SU-DHL-6 (cell line): ENCODE measurements at regions not wholly inside any gene's neighbourhood (a gene's known extent, or its start where the extent isn't known, plus 50 kb on each side); places are given as distances from the start of the nearest gene placed in this dataset.

ENCODE experiments used
- H2AFZ ChIP-seq: fragments of 200-600 bp; sonication (generic); 2 replicates; pipeline ENCODE4 v1.6.1; 2014; ENCODE audit warnings: low read depth, mild to moderate bottlenecking, moderate library complexity, mixed read lengths, antibody characterized with exemption, low read length; ENCODE audit not compliant: severe bottlenecking
- H3F3A ChIP-seq: fragments of 200-600 bp; shearing (Covaris generic); 2 replicates; pipeline ENCODE4 v1.6.0; 2016; ENCODE audit warnings: antibody characterized with exemption, mild to moderate bottlenecking; ENCODE audit not compliant: insufficient read depth
- H3K27ac ChIP-seq: fragments of 200-600 bp; sonication (generic); 2 replicates; pipeline ENCODE4 v1.5.1; 2016; ENCODE audit warnings: low read depth, mild to moderate bottlenecking, low read length, moderate library complexity, mixed read lengths
- H3K27me3 ChIP-seq: fragments of 200-600 bp; sonication (generic), shearing (Covaris generic); 2 replicates; pipeline ENCODE4 v1.6.0; 2014; ENCODE audit warnings: mild to moderate bottlenecking, low read length
- H3K36me3 ChIP-seq: fragments of 200-600 bp; sonication (generic); 2 replicates; pipeline ENCODE4 v1.6.1; 2014; ENCODE audit warnings: mild to moderate bottlenecking, low read length, mixed read lengths
- H3K4me2 ChIP-seq: fragments of 300-600, 200-600 bp; shearing (Covaris generic), sonication (generic); 2 replicates; pipeline ENCODE4 v1.6.0; 2014; ENCODE audit warnings: low read length, low read depth, mild to moderate bottlenecking; ENCODE audit not compliant: poor library complexity, severe bottlenecking
- H3K4me3 ChIP-seq: fragments of 200-600 bp; sonication (generic); 2 replicates; pipeline ENCODE4 v1.5.1; 2014; ENCODE audit warnings: antibody characterized with exemption, low read length, mild to moderate bottlenecking, mixed read lengths; ENCODE audit not compliant: insufficient read depth, poor library complexity, severe bottlenecking
- H3K79me2 ChIP-seq: fragments of 200-600 bp; sonication (generic); 2 replicates; pipeline ENCODE4 v1.6.1; 2014; ENCODE audit warnings: mild to moderate bottlenecking, low read length, moderate library complexity; ENCODE audit not compliant: insufficient read depth
- H3K9ac ChIP-seq: fragments of 200-600 bp; sonication (generic); 2 replicates; pipeline ENCODE4 v1.7.0; 2014; ENCODE audit warnings: mild to moderate bottlenecking, low read length
- H3K9me2 ChIP-seq: fragments of 200-600 bp; sonication (generic); replicated peaks from 2 replicates; pipeline ENCODE4 v1.6.1; 2014; ENCODE audit warnings: low read length; ENCODE audit not compliant: insufficient read depth
- H3K9me3 ChIP-seq: fragments of 200-600 bp; sonication (generic); 2 replicates; pipeline ENCODE4 v1.6.1; 2014; ENCODE audit warnings: low read length, mixed read lengths; ENCODE audit not compliant: insufficient read depth
- H4K20me1 ChIP-seq: fragments of 200-600 bp; sonication (generic); 2 replicates; pipeline ENCODE4 v1.6.1; 2014; ENCODE audit warnings: low read depth, mild to moderate bottlenecking, antibody characterized with exemption, low read length, moderate library complexity, mixed read lengths
- EZH2phosphoT487 ChIP-seq: fragments of 200-600 bp; sonication (generic), shearing (Covaris generic); conservative IDR thresholded peaks from 2 replicates; pipeline ENCODE4 v1.6.1; 2018; ENCODE audit warnings: mild to moderate bottlenecking, antibody characterized with exemption, low read length, moderate library complexity, mixed read lengths
- TF ChIP-seq, protein P1 (sequence below): fragments of 200-600 bp; sonication (generic); IDR thresholded peaks from one replicate; pipeline ENCODE4 v1.5.1; 2017; ENCODE audit warnings: antibody characterized with exemption, mild to moderate bottlenecking, low read length, moderate library complexity; ENCODE audit not compliant: insufficient read depth, poor library complexity, severe bottlenecking

DNA sequence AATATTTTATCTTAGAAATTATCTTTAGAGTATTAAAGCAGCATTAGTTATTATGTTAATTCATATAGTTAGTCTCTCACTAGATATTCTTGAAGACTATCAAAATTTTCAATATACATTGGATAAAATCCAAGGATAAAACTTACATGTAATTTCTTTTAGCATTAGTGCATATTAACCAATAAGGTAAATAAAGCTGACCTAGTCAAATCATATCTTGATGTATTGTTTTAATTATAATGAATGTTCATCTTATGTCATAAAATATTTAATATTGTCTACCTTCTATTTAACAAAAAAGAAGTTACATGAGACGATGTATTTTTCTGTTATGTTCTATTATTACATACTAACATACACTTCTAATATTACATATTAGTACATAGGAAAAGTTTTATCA is 301.7 kb upstream of the DAB2 start:
- H3K9ac ChIP-seq = no peak overlapping the region
- TF ChIP-seq, protein P1, sequence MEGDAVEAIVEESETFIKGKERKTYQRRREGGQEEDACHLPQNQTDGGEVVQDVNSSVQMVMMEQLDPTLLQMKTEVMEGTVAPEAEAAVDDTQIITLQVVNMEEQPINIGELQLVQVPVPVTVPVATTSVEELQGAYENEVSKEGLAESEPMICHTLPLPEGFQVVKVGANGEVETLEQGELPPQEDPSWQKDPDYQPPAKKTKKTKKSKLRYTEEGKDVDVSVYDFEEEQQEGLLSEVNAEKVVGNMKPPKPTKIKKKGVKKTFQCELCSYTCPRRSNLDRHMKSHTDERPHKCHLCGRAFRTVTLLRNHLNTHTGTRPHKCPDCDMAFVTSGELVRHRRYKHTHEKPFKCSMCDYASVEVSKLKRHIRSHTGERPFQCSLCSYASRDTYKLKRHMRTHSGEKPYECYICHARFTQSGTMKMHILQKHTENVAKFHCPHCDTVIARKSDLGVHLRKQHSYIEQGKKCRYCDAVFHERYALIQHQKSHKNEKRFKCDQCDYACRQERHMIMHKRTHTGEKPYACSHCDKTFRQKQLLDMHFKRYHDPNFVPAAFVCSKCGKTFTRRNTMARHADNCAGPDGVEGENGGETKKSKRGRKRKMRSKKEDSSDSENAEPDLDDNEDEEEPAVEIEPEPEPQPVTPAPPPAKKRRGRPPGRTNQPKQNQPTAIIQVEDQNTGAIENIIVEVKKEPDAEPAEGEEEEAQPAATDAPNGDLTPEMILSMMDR = no peak
- no peak for TF ChIP-seq EZH2phosphoT487
- no peak overlapping the region for H3K27ac ChIP-seq
- H3K27me3 ChIP-seq = no peaks in the 10 kb centered on the region
- H3K36me3 ChIP-seq = no peaks in the 10 kb centered on the region
- no peak overlapping the region for H2AFZ ChIP-seq
- H3K4me3 ChIP-seq = no peak overlapping the region
- H4K20me1 ChIP-seq = no peaks in the 10 kb centered on the region; the same call in 1 of the 2 replicates
- H3K9me2 ChIP-seq = no peaks in the 10 kb centered on the region
- no peak overlapping the region for H3K4me2 ChIP-seq
- no peaks in the 10 kb centered on the region for H3K79me2 ChIP-seq
- H3F3A ChIP-seq = no peaks in the 10 kb centered on the region
- no peaks in the 10 kb centered on the region for H3K9me3 ChIP-seq

DNA sequence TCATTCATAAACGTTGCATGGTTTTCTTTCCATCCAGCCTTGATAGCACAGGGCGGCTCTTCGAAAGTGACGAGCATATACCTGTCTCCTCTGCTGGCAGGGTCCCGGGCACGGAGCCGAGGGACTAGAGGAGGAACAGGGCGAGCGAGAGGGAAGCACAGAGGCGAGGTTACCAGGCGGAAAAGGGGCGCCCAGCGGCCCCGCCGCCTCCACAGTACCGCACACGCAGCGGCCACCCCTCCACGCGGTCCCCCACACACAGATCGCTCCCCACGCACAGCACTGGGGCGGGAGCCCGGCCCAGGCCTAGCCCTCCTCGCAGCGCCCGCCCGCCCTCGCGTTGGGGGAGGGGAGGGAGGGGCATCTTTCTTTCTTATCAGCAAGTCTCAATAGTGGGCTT is 296.6 kb upstream of the DAB2 start:
- no peaks in the 10 kb centered on the region for H3K79me2 ChIP-seq
- no peak overlapping the region for H3K9ac ChIP-seq
- no peak overlapping the region for H3K4me3 ChIP-seq
- no peak for TF ChIP-seq EZH2phosphoT487
- TF ChIP-seq, protein P1 = no peak
- H3K9me3 ChIP-seq = no peaks in the 10 kb centered on the region
- no peak overlapping the region for H2AFZ ChIP-seq
- H3K27me3 ChIP-seq = no peaks in the 10 kb centered on the region
- H3K9me2 ChIP-seq = no peaks in the 10 kb centered on the region
- no peak overlapping the region for H3K27ac ChIP-seq
- no peaks in the 10 kb centered on the region; the same call in 1 of the 2 replicates for H4K20me1 ChIP-seq
- no peaks in the 10 kb centered on the region for H3K36me3 ChIP-seq
- no peaks in the 10 kb centered on the region for H3F3A ChIP-seq
- no peak overlapping the region for H3K4me2 ChIP-seq

DNA sequence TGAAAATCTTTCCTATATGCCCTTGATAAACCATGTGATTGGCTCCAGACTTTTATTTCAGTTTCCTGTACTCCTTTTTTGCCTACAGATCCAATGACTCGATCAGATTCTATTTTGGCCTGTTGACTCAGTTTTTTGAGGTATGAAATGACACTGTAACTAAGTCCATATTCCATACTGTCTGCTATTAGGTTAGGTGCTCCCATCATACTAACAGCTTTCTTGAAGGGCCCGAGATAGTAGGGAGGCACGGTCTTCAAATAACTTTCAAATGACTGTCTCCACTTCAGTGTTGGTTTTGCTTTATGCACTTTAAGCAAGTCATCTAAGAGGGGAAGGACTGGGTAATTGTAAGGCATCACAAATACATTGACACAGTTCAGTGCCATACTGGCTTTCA is 295.4 kb upstream of the DAB2 start:
- Histone ChIP-seq H3K9ac (no peak overlapping the region), H3F3A (no peaks in the 10 kb centered on the region), H3K9me3 (no peaks in the 10 kb centered on the region), H4K20me1 (no peaks in the 10 kb centered on the region; the same call in 1 of the 2 replicates), H2AFZ (no peak overlapping the region), H3K9me2 (no peaks in the 10 kb centered on the region), H3K4me3 (no peak overlapping the region), H3K79me2 (no peaks in the 10 kb centered on the region), H3K27me3 (no peaks in the 10 kb centered on the region), H3K36me3 (no peaks in the 10 kb centered on the region), H3K27ac (no peak overlapping the region), H3K4me2 (no peak overlapping the region)
- TF ChIP-seq EZH2phosphoT487 = no peak
- TF ChIP-seq, protein P1 = no peak
